Keratinocyte (primary cell): ENCODE measurements at regions not wholly inside any gene's neighbourhood (a gene's known extent, or its start where the extent isn't known, plus 50 kb on each side); places are given as distances from the start of the nearest gene placed in this dataset.

Experiments
- DNase-seq: peaks from one replicate; pipeline ENCODE4 v3.0.0-alpha.2; 2011; ENCODE audit warnings: low read depth, missing footprints, low spot score
- FAIRE-seq: peaks from 2 replicates; lab custom pipeline; 2011; peaks lifted over from hg19 to GRCh38; lab: Jason Lieb, UNC
- H2AFZ ChIP-seq: 2 replicates; pipeline ENCODE4 v1.6.0; 2012; ENCODE audit warnings: low read length, control low read depth, inconsistent platforms; ENCODE audit not compliant: control insufficient read depth
- H3K27ac ChIP-seq: 2 replicates; pipeline ENCODE4 v1.5.1; 2011; ENCODE audit warnings: low read length; ENCODE audit not compliant: control insufficient read depth, insufficient read depth
- H3K27me3 ChIP-seq: 3 replicates; pipeline ENCODE4 v1.6.0; 2011; ENCODE audit warnings: low read length; ENCODE audit not compliant: control insufficient read depth, insufficient read depth; ENCODE audit errors: extremely low read depth
- H3K36me3 ChIP-seq, 2 experiments: 2 replicates in 1 of 2; 3 replicates in 1 of 2; pipeline ENCODE4 v1.5.1; 2011; ENCODE audit warnings: low read length in 2 of 2, mild to moderate bottlenecking in 1 of 2; ENCODE audit not compliant: control insufficient read depth in 2 of 2, insufficient read depth in 2 of 2; ENCODE audit errors: extremely low read depth in 1 of 2
- H3K4me1 ChIP-seq: 3 replicates; pipeline ENCODE4 v1.5.1; 2011; ENCODE audit warnings: low read length; ENCODE audit not compliant: control insufficient read depth, insufficient read depth; ENCODE audit errors: extremely low read depth
- H3K4me2 ChIP-seq: 3 replicates; pipeline ENCODE4 v1.6.0; 2011; ENCODE audit warnings: low read depth, low read length; ENCODE audit not compliant: control insufficient read depth, insufficient read depth; ENCODE audit errors: extremely low read depth
- H3K4me3 ChIP-seq, 3 experiments: fragments of 200-600 bp in 1 of 3; sonication (generic) in 1 of 3; 2 replicates in 2 of 3; 3 replicates in 1 of 3; pipeline ENCODE4 v1.5.1; 2011 to 2016; ENCODE audit warnings: low read length in 3 of 3, mild to moderate bottlenecking in 3 of 3, control low read depth in 2 of 3, inconsistent platforms in 1 of 3, low read depth in 1 of 3, mixed read lengths in 1 of 3, mixed run types in 1 of 3, moderate library complexity in 1 of 3; ENCODE audit not compliant: control insufficient read depth in 2 of 3, insufficient read depth in 2 of 3; ENCODE audit errors: extremely low read depth in 1 of 3
- H3K79me2 ChIP-seq: 2 replicates; pipeline ENCODE4 v1.6.0; 2012; ENCODE audit warnings: low read length; ENCODE audit not compliant: control insufficient read depth, insufficient read depth
- H3K9ac ChIP-seq: 3 replicates; pipeline ENCODE4 v1.6.0; 2011; ENCODE audit warnings: low read length; ENCODE audit not compliant: control insufficient read depth, insufficient read depth; ENCODE audit errors: extremely low read depth
- H3K9me1 ChIP-seq: 3 replicates; pipeline ENCODE4 v1.6.0; 2011; ENCODE audit warnings: low read length; ENCODE audit not compliant: control insufficient read depth, insufficient read depth; ENCODE audit errors: extremely low read depth
- H3K9me3 ChIP-seq: 2 replicates; pipeline ENCODE4 v1.5.1; 2012; ENCODE audit warnings: low read depth, low read length; ENCODE audit not compliant: control insufficient read depth
- H4K20me1 ChIP-seq: 3 replicates; pipeline ENCODE4 v1.6.0; 2011; ENCODE audit warnings: low read length; ENCODE audit not compliant: control insufficient read depth, insufficient read depth; ENCODE audit errors: extremely low read depth
- EZH2 ChIP-seq: IDR thresholded peaks from one replicate; pipeline ENCODE4 v1.6.1; 2012; ENCODE audit warnings: inconsistent platforms, mild to moderate bottlenecking, low read length, moderate library complexity
- dilution Hi-C: fragments of 300-500 bp; cut with MboI; formaldehyde crosslinking; loops from one replicate; pipeline ENCODE4 v1.7.0; 2020; ENCODE audit warnings: low sequenced_read_pairs; ENCODE audit not compliant: extremely low pct_ligation_motif_present
- TF ChIP-seq, protein P1 (sequence below), 3 experiments: IDR thresholded peaks in 1 of 3; conservative IDR thresholded peaks in 1 of 3; optimal IDR thresholded peaks in 1 of 3; 2 replicates in 2 of 3; 3 replicates in 1 of 3; pipeline versions ENCODE3 to v1.5.1; 2011; ENCODE audit warnings: low read length in 3 of 3, mild to moderate bottlenecking in 3 of 3, moderate library complexity in 2 of 3, control low read depth in 1 of 3, inconsistent platforms in 1 of 3; ENCODE audit not compliant: insufficient read depth in 2 of 3; ENCODE audit errors: extremely low read depth in 1 of 3

DNA sequence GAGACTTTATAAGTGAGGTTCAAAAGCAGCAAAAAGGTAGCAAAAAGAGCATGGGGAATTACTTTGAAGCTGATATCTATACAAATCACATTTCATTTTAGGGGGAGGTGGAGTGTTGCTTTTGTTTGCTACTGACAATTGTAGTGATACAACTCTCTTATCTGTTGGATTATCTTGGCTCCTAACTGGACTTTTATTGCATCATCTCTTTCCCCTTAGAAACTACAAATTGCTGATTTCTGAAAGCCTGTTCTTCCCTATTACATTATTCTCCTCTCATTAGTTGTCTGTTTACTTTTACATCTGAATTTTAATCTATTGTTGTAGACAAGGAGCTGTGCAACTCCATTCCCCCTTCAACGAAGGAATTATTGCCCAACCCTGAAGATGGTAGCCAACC, 75.0 kb upstream of the GNPDA2 start:
- H2AFZ ChIP-seq: no peak overlapping the region
- no peaks in the 10 kb centered on the region for H3K36me3 ChIP-seq
- no peak for TF ChIP-seq EZH2
- TF ChIP-seq, protein P1, sequence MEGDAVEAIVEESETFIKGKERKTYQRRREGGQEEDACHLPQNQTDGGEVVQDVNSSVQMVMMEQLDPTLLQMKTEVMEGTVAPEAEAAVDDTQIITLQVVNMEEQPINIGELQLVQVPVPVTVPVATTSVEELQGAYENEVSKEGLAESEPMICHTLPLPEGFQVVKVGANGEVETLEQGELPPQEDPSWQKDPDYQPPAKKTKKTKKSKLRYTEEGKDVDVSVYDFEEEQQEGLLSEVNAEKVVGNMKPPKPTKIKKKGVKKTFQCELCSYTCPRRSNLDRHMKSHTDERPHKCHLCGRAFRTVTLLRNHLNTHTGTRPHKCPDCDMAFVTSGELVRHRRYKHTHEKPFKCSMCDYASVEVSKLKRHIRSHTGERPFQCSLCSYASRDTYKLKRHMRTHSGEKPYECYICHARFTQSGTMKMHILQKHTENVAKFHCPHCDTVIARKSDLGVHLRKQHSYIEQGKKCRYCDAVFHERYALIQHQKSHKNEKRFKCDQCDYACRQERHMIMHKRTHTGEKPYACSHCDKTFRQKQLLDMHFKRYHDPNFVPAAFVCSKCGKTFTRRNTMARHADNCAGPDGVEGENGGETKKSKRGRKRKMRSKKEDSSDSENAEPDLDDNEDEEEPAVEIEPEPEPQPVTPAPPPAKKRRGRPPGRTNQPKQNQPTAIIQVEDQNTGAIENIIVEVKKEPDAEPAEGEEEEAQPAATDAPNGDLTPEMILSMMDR (optimal IDR thresholded peaks at IDR 0.05 in 1 of 3, IDR thresholded peaks at IDR 0.05 in 1 of 3, conservative IDR thresholded peaks at IDR 0.05 in 1 of 3; ENCODE audit: extremely low read depth in 1 of 3, insufficient read depth in 2 of 3, low read length in 3 of 3): no peak
- H3K9ac ChIP-seq: no peak overlapping the region
- dilution Hi-C loops: no loop called here
- no peaks in the 10 kb centered on the region for H3K4me1 ChIP-seq
- no peak overlapping the region for H3K4me3 ChIP-seq
- H3K4me2 ChIP-seq: no peak overlapping the region
- no peak overlapping the region for H3K27ac ChIP-seq
- H3K9me3 ChIP-seq: no peaks in the 10 kb centered on the region
- no peaks in the 10 kb centered on the region for H3K9me1 ChIP-seq
- H3K27me3 ChIP-seq: no peaks in the 10 kb centered on the region
- DNase-seq (no peak), FAIRE-seq (no peak)
- no peaks in the 10 kb centered on the region for H4K20me1 ChIP-seq
- H3K79me2 ChIP-seq: no peaks in the 10 kb centered on the region

DNA sequence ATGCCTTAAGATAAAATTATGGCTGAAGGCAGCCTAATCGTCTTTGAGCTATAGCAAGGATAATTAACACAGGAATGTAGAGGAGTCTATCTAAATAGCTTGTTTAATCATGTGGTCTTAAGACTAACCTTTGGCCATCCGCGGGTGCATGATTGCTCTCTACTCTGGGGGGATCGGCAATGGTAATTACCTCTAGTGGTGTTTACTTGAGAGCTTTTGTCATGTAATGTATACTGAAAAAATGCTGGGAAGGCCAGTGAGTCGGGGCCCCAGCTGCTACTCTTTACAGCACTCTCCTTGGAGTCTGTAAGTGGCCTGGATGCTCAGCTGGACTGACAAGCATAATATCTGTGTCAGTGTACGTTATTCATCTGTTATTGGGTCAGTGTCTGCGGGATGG, 65.5 kb upstream of the GNPDA2 start:
- no peaks in the 10 kb centered on the region for H4K20me1 ChIP-seq

More for the DNA sequence above, 65.5 kb upstream of the GNPDA2 start:
- H3K4me2 ChIP-seq: no peak overlapping the region
- no peaks in the 10 kb centered on the region for H3K4me1 ChIP-seq
- no peaks in the 10 kb centered on the region for H3K79me2 ChIP-seq
- H3K9me3 ChIP-seq: no peaks in the 10 kb centered on the region
- FAIRE-seq: no peak
- no peaks in the 10 kb centered on the region for H3K9me1 ChIP-seq
- H2AFZ ChIP-seq: no peak overlapping the region
- no peaks in the 10 kb centered on the region for H3K36me3 ChIP-seq
- dilution Hi-C loops: no loop called here
- TF ChIP-seq, protein P1 (optimal IDR thresholded peaks at IDR 0.05 in 1 of 3, IDR thresholded peaks at IDR 0.05 in 1 of 3, conservative IDR thresholded peaks at IDR 0.05 in 1 of 3; ENCODE audit: extremely low read depth in 1 of 3, insufficient read depth in 2 of 3, low read length in 3 of 3): no peak
- no peak for TF ChIP-seq EZH2
- H3K4me3 ChIP-seq: no peak overlapping the region
- no peak overlapping the region for H3K27ac ChIP-seq
- no peak overlapping the region for H3K9ac ChIP-seq
- DNase-seq: no peak
- H3K27me3 ChIP-seq: no peaks in the 10 kb centered on the region
